OCI-LY1 (cell line): ENCODE measurements at regions not wholly inside any gene's neighbourhood (a gene's known extent, or its start where the extent isn't known, plus 50 kb on each side); places are given as distances from the start of the nearest gene placed in this dataset.

Experiments used
- H2AFZ ChIP-seq: fragments of 200-600 bp; sonication (generic), shearing (Covaris generic); 2 replicates; pipeline ENCODE4 v1.6.0; 2014; ENCODE audit warnings: antibody characterized with exemption, mild to moderate bottlenecking, low read length
- H3F3A ChIP-seq: fragments of 200-600 bp; sonication (generic), shearing (Covaris generic); 2 replicates; pipeline ENCODE4 v1.6.0; 2014; ENCODE audit warnings: mild to moderate bottlenecking, antibody characterized with exemption, low read length, moderate library complexity; ENCODE audit not compliant: insufficient read depth
- H3K27ac ChIP-seq: fragments of 200-600 bp; sonication (generic); 2 replicates; pipeline ENCODE4 v1.5.1; 2014; ENCODE audit warnings: low read length, mixed run types, mild to moderate bottlenecking, low read depth; ENCODE audit not compliant: poor library complexity, severe bottlenecking
- H3K27me3 ChIP-seq: fragments of 200-600 bp; sonication (generic); 2 replicates; pipeline ENCODE4 v1.6.0; 2014; ENCODE audit warnings: antibody characterized with exemption, mild to moderate bottlenecking, low read length, moderate library complexity; ENCODE audit not compliant: insufficient read depth
- H3K36me3 ChIP-seq: fragments of 200-600 bp; sonication (generic); 2 replicates; pipeline ENCODE4 v1.6.1; 2014; ENCODE audit warnings: mild to moderate bottlenecking, antibody characterized with exemption, low read length, moderate library complexity, mixed read lengths; ENCODE audit not compliant: insufficient read depth
- H3K4me1 ChIP-seq: fragments of 200-600 bp; sonication (generic); 2 replicates; pipeline ENCODE4 v1.5.1; 2014; ENCODE audit warnings: mild to moderate bottlenecking, low read length, moderate library complexity; ENCODE audit not compliant: insufficient read depth, severe bottlenecking
- H3K4me2 ChIP-seq: fragments of 200-600 bp; sonication (generic), shearing (Covaris generic); 2 replicates; pipeline ENCODE4 v1.6.1; 2014; ENCODE audit warnings: low read length
- H3K4me3 ChIP-seq: fragments of 200-600 bp; sonication (generic); 2 replicates; pipeline ENCODE4 v1.5.1; 2014; ENCODE audit warnings: low read length, low read depth, mild to moderate bottlenecking, mixed read lengths; ENCODE audit not compliant: poor library complexity, severe bottlenecking
- H3K79me2 ChIP-seq: fragments of 200-600 bp; shearing (Covaris generic); 2 replicates; pipeline ENCODE4 v1.6.1; 2016; ENCODE audit warnings: mixed run types, low read length, mixed read lengths; ENCODE audit not compliant: insufficient read depth
- H3K9ac ChIP-seq: fragments of 200-600 bp; sonication (generic), shearing (Covaris generic); 2 replicates; pipeline ENCODE4 v1.6.1; 2014; ENCODE audit warnings: mild to moderate bottlenecking, low read length, mixed read lengths
- H3K9me2 ChIP-seq: fragments of 200-600 bp; sonication (generic), shearing (Covaris generic); 2 replicates; pipeline ENCODE4 v1.6.1; 2014; ENCODE audit warnings: low read depth, mild to moderate bottlenecking, low read length, mixed read lengths
- H3K9me3 ChIP-seq: fragments of 200-600 bp; shearing (Covaris generic); 2 replicates; pipeline ENCODE4 v1.6.1; 2014; ENCODE audit warnings: low read length, mixed read lengths
- H4K20me1 ChIP-seq: fragments of 200-600 bp; sonication (generic), shearing (Covaris generic); 2 replicates; pipeline ENCODE4 v1.6.0; 2016; ENCODE audit warnings: mild to moderate bottlenecking, low read length; ENCODE audit not compliant: insufficient read depth
- CTCF ChIP-seq: fragments of 200-600 bp; sonication (generic), shearing (Covaris generic); IDR thresholded peaks from 2 replicates; pipeline ENCODE4 v1.5.1; 2017; ENCODE audit warnings: mild to moderate bottlenecking, antibody characterized with exemption, low read length, moderate library complexity, mixed read lengths
- EZH2 ChIP-seq: fragments of 200-600 bp; sonication (generic), shearing (Covaris generic); IDR thresholded peaks from 2 replicates; pipeline ENCODE4 v1.8.0; 2017; ENCODE audit warnings: borderline replicate concordance, mixed run types, mild to moderate bottlenecking, antibody characterized with exemption, low read length, moderate library complexity, mixed read lengths

DNA sequence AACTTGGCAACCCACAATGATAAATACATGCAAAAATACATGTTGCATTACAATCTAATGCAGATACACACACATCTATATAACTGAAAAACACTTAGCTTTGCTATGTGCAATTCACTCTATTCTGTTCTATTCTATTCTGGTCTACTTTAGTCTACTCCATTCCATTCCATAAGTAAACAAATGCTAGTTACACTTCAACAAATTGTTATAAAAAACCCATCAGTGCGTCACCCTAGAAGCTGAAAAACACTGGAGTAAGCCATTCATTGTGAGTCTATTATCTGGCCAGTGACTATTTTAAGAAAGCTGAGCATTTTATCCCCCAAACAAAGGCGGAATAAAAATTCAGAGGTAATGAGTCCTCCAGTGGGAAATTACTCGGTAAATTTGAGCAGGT is 315.7 kb upstream of the EPHA7 start:
- H2AFZ ChIP-seq = no peak overlapping the region

DNA sequence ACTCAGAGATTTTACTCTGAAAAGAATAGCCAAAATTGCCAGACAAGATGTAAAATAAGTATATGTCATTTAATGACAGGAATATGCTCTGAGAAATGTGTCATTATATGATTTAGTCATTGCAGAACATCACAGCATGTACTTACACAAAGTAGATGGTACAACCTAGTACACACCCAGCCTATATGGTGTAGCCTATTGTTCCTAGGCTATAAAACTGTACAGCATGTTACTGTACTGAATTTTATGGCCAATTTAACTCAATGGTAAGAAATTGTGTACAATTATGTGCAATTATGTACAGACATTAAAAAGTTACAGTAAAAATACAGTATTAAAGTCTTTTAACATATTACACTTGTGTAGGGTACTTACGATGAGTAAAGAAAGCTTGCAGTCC is 311.9 kb upstream of the EPHA7 start:
- H3K36me3 ChIP-seq = no peaks in the 10 kb centered on the region
- H3K4me1 ChIP-seq = no peaks in the 10 kb centered on the region
- no peak overlapping the region for H3K4me2 ChIP-seq
- H3K4me3 ChIP-seq = no peak overlapping the region
- H3K27me3 ChIP-seq = no peaks in the 10 kb centered on the region
- no peaks in the 10 kb centered on the region for H3K9me3 ChIP-seq
- H4K20me1 ChIP-seq = no peaks in the 10 kb centered on the region
- H3K27ac ChIP-seq = no peak overlapping the region
- no peak overlapping the region for H3K9ac ChIP-seq
- H2AFZ ChIP-seq = no peak overlapping the region
- H3K9me2 ChIP-seq = no peaks in the 10 kb centered on the region
- TF ChIP-seq CTCF (no peak), EZH2 (no peak)
- H3F3A ChIP-seq = no peaks in the 10 kb centered on the region
- no peaks in the 10 kb centered on the region for H3K79me2 ChIP-seq

More for the DNA sequence above, 315.7 kb upstream of the EPHA7 start:
- Histone ChIP-seq H3K27ac (no peak overlapping the region), H3K4me1 (no peaks in the 10 kb centered on the region), H3K9ac (no peak overlapping the region), H3K36me3 (no peaks in the 10 kb centered on the region), H3K27me3 (no peaks in the 10 kb centered on the region), H3F3A (no peaks in the 10 kb centered on the region), H3K4me2 (no peak overlapping the region), H3K79me2 (no peaks in the 10 kb centered on the region), H3K9me3 (no peaks in the 10 kb centered on the region), H4K20me1 (no peaks in the 10 kb centered on the region), H3K9me2 (no peaks in the 10 kb centered on the region), H3K4me3 (no peak overlapping the region)
- TF ChIP-seq CTCF (no peak), EZH2 (no peak)

DNA sequence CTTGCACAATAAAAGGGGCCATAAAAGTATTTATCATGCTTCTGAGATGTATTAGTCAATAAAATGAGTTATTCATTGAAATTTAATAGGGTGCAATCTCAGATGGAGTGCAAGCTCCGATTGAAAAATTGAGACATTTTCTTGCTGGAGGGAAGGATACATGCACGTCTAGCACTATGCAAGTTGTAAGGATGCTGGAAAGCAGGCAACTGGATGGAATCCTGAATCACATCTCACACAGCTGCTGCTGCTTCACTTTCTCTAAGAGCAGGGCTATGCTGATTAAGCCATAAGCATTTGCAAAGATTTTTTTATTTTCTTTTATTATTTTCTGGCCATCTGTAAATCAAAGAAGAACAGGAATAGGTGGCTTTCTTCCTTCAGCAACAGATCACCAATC is 308.8 kb upstream of the EPHA7 start:
- Histone ChIP-seq H3K9me3 (no peaks in the 10 kb centered on the region), H3K27me3 (no peaks in the 10 kb centered on the region), H3F3A (no peaks in the 10 kb centered on the region), H3K4me2 (no peak overlapping the region), H3K36me3 (no peaks in the 10 kb centered on the region), H3K9ac (no peak overlapping the region), H3K9me2 (no peaks in the 10 kb centered on the region), H2AFZ (no peak overlapping the region), H3K4me3 (no peak overlapping the region), H4K20me1 (no peaks in the 10 kb centered on the region), H3K4me1 (no peaks in the 10 kb centered on the region), H3K79me2 (no peaks in the 10 kb centered on the region), H3K27ac (no peak overlapping the region)
- TF ChIP-seq CTCF (no peak), EZH2 (no peak)
